Middle frontal gyrus (tissue), 1 donor: ENCODE measurements at regions not wholly inside any gene's neighbourhood (a gene's known extent, or its start where the extent isn't known, plus 50 kb on each side); places are given as distances from the start of the nearest gene placed in this dataset.

Experiments
- DNase-seq: peaks from one replicate; pipeline ENCODE4 v3.0.0-alpha.2; 2015; ENCODE audit warnings: low spot score; ENCODE audit errors: extremely low spot score

- DNase-seq = no peak
These were observed 195.7 kb downstream of the KLF12 start for GRCh38 chr13:73938372-73939070.

GRCh38 chr13:73937441-73937840, 196.8 kb downstream of the KLF12 start:
- DNase-seq = no peak

GRCh38 chr13:73935991-73936390, 198.2 kb downstream of the KLF12 start:
- DNase-seq = no peak

- no peak for DNase-seq
These were observed 199.4 kb downstream of the KLF12 start for GRCh38 chr13:73934771-73935170.

- no peak for DNase-seq
These were observed 200.0 kb downstream of the KLF12 start for GRCh38 chr13:73934215-73934641.

- DNase-seq = no peak
These were observed 200.4 kb downstream of the KLF12 start for GRCh38 chr13:73933795-73934194.

- no peak for DNase-seq
These were observed 202.1 kb downstream of the KLF12 start for GRCh38 chr13:73932091-73932490.

- DNase-seq = no peak
These were observed 204.8 kb downstream of the KLF12 start for GRCh38 chr13:73929287-73929932.

GRCh38 chr13:73924607-73925006, 209.6 kb downstream of the KLF12 start:
- no peak for DNase-seq

- DNase-seq = no peak
These were observed 211.5 kb downstream of the KLF12 start for GRCh38 chr13:73922493-73923393.

GRCh38 chr13:73918691-73919090, 215.5 kb downstream of the KLF12 start:
- no peak for DNase-seq

GRCh38 chr13:73913751-73914518, 220.3 kb downstream of the KLF12 start:
- DNase-seq = no peak

GRCh38 chr13:73913079-73913740, 221.0 kb downstream of the KLF12 start:
- no peak for DNase-seq

GRCh38 chr13:73911361-73911760, 222.8 kb downstream of the KLF12 start:
- no peak for DNase-seq

- DNase-seq = no peak
These were observed 223.5 kb downstream of the KLF12 start for GRCh38 chr13:73910733-73911132.

- no peak for DNase-seq
These were observed 225.4 kb downstream of the KLF12 start for GRCh38 chr13:73908809-73909208.

- no peak for DNase-seq
These were observed 229.6 kb downstream of the KLF12 start for GRCh38 chr13:73904625-73905024.

- DNase-seq = no peak
These were observed 230.6 kb downstream of the KLF12 start for GRCh38 chr13:73903561-73903960.

GRCh38 chr13:73902847-73903246, 231.4 kb downstream of the KLF12 start:
- no peak for DNase-seq

- no peak for DNase-seq
These were observed 231.9 kb downstream of the KLF12 start for GRCh38 chr13:73902296-73902695.
